IMR-90 (cell line): ENCODE measurements at regions not wholly inside any gene's neighbourhood (a gene's known extent, or its start where the extent isn't known, plus 50 kb on each side); places are given as distances from the start of the nearest gene placed in this dataset.

ENCODE experiments used
- CEBPB ChIP-seq: IDR thresholded peaks from 2 replicates; pipeline ENCODE4 v1.6.1; 2012; ENCODE audit warnings: low read depth, low read length, improper control_type of control experiment
- CHD1 ChIP-seq: IDR thresholded peaks from 2 replicates; pipeline ENCODE4 v1.6.1; 2012; ENCODE audit warnings: low read depth, low read length, improper control_type of control experiment
- CTCF ChIP-seq: conservative IDR thresholded peaks from 2 replicates; pipeline ENCODE4 v1.5.1; 2012; ENCODE audit warnings: mild to moderate bottlenecking, low read depth, low read length, improper control_type of control experiment
- ELK1 ChIP-seq: fragments of 150-350 bp; IDR thresholded peaks from 2 replicates; pipeline ENCODE4 v1.6.1; 2016; ENCODE audit warnings: low read depth, mild to moderate bottlenecking, low read length, moderate library complexity, borderline replicate concordance
- MAFK ChIP-seq: IDR thresholded peaks from 2 replicates; pipeline ENCODE4 v1.6.1; 2012; ENCODE audit warnings: low read depth, low read length, improper control_type of control experiment
- MAZ ChIP-seq: IDR thresholded peaks from 2 replicates; pipeline ENCODE4 v1.6.1; 2012; ENCODE audit warnings: low read depth, mild to moderate bottlenecking, low read length, improper control_type of control experiment, moderate library complexity, borderline replicate concordance
- MXI1 ChIP-seq: IDR thresholded peaks from 2 replicates; pipeline ENCODE4 v1.6.1; 2012; ENCODE audit warnings: low read depth, mild to moderate bottlenecking, low read length, moderate library complexity, borderline replicate concordance
- POLR2A ChIP-seq: IDR thresholded peaks from 2 replicates; pipeline ENCODE4 v1.6.1; 2012; ENCODE audit warnings: mild to moderate bottlenecking, low read depth, low read length
- RAD21 ChIP-seq: IDR thresholded peaks from 2 replicates; pipeline ENCODE4 v1.6.1; 2012; ENCODE audit warnings: low read length, improper control_type of control experiment
- RCOR1 ChIP-seq: IDR thresholded peaks from 2 replicates; pipeline ENCODE4 v1.6.1; 2012; ENCODE audit warnings: mild to moderate bottlenecking, low read length, improper control_type of control experiment; ENCODE audit not compliant: insufficient replicate concordance
- RFX5 ChIP-seq: IDR thresholded peaks from 2 replicates; pipeline ENCODE4 v1.8.0; 2012; ENCODE audit warnings: low read depth, mild to moderate bottlenecking, low read length, moderate library complexity
- TF ChIP-seq, protein P1 (sequence below): fragments of 150-350 bp; IDR thresholded peaks from 2 replicates; pipeline ENCODE4 v1.6.1; 2017; ENCODE audit warnings: mild to moderate bottlenecking, antibody characterized with exemption, low read length, low read depth

DNA sequence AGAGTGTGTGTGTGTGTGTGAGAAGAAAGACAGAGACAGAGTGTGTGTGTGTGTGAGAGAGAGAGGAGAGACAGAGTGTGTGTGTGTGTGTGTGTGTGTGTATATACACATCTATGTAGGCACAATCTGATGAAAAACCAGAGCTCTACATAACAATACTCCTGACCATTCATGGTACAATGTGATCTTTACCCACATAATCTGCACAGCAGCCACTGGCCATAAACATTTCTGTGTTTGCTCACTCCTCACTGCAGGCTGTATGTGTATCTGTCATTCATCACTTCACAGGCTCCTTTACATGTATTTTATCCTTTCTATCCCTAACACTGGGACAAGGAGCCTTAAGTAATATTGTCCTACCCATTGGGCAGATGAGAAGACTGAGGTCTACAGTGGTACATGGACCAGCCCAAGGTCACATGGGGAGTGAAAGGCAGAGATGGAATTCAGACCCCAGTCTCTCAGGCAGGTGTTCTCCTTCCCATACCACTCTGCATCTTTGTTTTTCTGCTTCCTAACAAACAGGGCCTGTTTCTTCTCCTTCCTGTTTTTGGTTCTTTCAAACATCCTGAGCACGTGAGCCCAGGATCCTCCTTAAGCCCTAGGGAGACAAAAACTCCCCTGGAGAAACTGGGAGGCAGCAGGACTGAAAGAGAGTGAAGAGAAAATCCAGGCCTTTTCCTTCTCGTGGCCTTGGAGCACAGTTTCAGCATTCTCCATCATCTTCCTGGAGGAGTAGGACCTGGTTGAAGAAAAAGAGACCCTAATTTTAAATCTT, 201.7 kb upstream of the MSX2 start:
- TF ChIP-seq CTCF (no peak), RCOR1 (no peak), MAFK (no peak), MXI1 (no peak), POLR2A (no peak), CEBPB (no peak), RAD21 (no peak), ELK1 (no peak), MAZ (no peak), RFX5 (no peak), CHD1 (no peak)
- TF ChIP-seq, protein P1, sequence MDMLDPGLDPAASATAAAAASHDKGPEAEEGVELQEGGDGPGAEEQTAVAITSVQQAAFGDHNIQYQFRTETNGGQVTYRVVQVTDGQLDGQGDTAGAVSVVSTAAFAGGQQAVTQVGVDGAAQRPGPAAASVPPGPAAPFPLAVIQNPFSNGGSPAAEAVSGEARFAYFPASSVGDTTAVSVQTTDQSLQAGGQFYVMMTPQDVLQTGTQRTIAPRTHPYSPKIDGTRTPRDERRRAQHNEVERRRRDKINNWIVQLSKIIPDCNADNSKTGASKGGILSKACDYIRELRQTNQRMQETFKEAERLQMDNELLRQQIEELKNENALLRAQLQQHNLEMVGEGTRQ = no peak
